HEK293 (cell line): ENCODE measurements at regions not wholly inside any gene's neighbourhood (a gene's known extent, or its start where the extent isn't known, plus 50 kb on each side); places are given as distances from the start of the nearest gene placed in this dataset.

Experiments used
- CTCF ChIP-seq: fragments of 450-650 bp; formaldehyde crosslinking; IDR thresholded peaks from 2 replicates; pipeline ENCODE4 v1.5.1; 2016; ENCODE audit warnings: missing biosample characterization, missing genetic modification characterization
- MYNN ChIP-seq: fragments of 450-650 bp; formaldehyde crosslinking; IDR thresholded peaks from 2 replicates; pipeline ENCODE4 v1.5.1; 2016; ENCODE audit warnings: missing biosample characterization, missing genetic modification characterization, borderline replicate concordance
- TCF7L2 ChIP-seq: IDR thresholded peaks from 2 replicates; pipeline ENCODE4 v1.6.1; 2011; ENCODE audit warnings: low read depth, mild to moderate bottlenecking, inconsistent platforms, low read length, moderate library complexity, borderline replicate concordance
- ZNF146 ChIP-seq: fragments of 450-650 bp; formaldehyde crosslinking; IDR thresholded peaks from 2 replicates; pipeline ENCODE4 v1.5.1; 2016; ENCODE audit warnings: missing biosample characterization, missing genetic modification characterization
- ZNF184 ChIP-seq: fragments of 450-650 bp; IDR thresholded peaks from 2 replicates; pipeline ENCODE4 v1.5.1; 2018; ENCODE audit warnings: missing biosample characterization, mild to moderate bottlenecking, missing genetic modification characterization
- ZNF274 ChIP-seq, 2 experiments: fragments of 200-500 bp in 1 of 2; fragments of 450-650 bp in 1 of 2; sonication (Bioruptor generic) in 1 of 2; formaldehyde crosslinking in 1 of 2; IDR thresholded peaks; 2 replicates each; pipeline versions ENCODE4 v1.5.1 to v1.6.1; 2014 to 2016; ENCODE audit warnings: borderline replicate concordance in 1 of 2, inconsistent platforms in 1 of 2, low read length in 1 of 2, missing biosample characterization in 1 of 2, missing genetic modification characterization in 1 of 2
- ZNF785 ChIP-seq: fragments of 450-650 bp; formaldehyde crosslinking; IDR thresholded peaks from 2 replicates; pipeline ENCODE4 v1.5.1; 2016; ENCODE audit warnings: missing biosample characterization, missing genetic modification characterization

GRCh38 chr4:19987746-19988145 lies 264.0 kb upstream of the SLIT2 start:
- TF ChIP-seq MYNN (no peak), CTCF (tag by site-specific recombination) (no peak), ZNF274 (IDR thresholded peaks at IDR 0.05; ENCODE audit: low read length) (no peak), ZNF274 (tag by site-specific recombination; IDR thresholded peaks at IDR 0.05; ENCODE audit: borderline replicate concordance) (no peak), ZNF146 (no peak), ZNF184 (tag by site-specific recombination) (no peak), TCF7L2 (no peak), ZNF785 (tag by site-specific recombination) (no peak)
